ENCODE measurements at regions not wholly inside any gene's neighbourhood (a gene's known extent, or its start where the extent isn't known, plus 50 kb on each side); places are given as distances from the start of the nearest gene placed in this dataset.

GRCh38 chr13:67643516-67644055 is 413.4 kb upstream of the PCDH9 start:
- TF ChIP-seq CTCF (IDR thresholded peaks at IDR 0.05; ENCODE audit: low read depth, low read length), result no peak
- no peak overlapping the region for H3K4me3 ChIP-seq
- peak in 1 of 2 donors; percentile 10 for DNase-seq (ENCODE audit: low read depth in 1 of 2, low spot score in 1 of 2)
- H3K4me1 ChIP-seq (ENCODE audit: low read depth), result peaks cover 4% of the 10 kb centered on the region
- no peak overlapping the region for H3K27ac ChIP-seq
- no peaks in the 10 kb centered on the region for H3K36me3 ChIP-seq
- H3K9me3 ChIP-seq (ENCODE audit: low read depth), result no peaks in the 10 kb centered on the region
- H3K27me3 ChIP-seq, result no peaks in the 10 kb centered on the region

GRCh38 chr13:67642657-67643056 is 412.5 kb upstream of the PCDH9 start:
- TF ChIP-seq CTCF (IDR thresholded peaks at IDR 0.05; ENCODE audit: low read depth, low read length), result no peak
- no peak overlapping the region for H3K27ac ChIP-seq
- no peaks in the 10 kb centered on the region for H3K27me3 ChIP-seq
- peaks cover 4% of the 10 kb centered on the region for H3K4me1 ChIP-seq (ENCODE audit: low read depth)
- H3K36me3 ChIP-seq, result no peaks in the 10 kb centered on the region
- H3K4me3 ChIP-seq, result no peak overlapping the region
- H3K9me3 ChIP-seq (ENCODE audit: low read depth), result no peaks in the 10 kb centered on the region
- DNase-seq (ENCODE audit: low read depth in 1 of 2, low spot score in 1 of 2), result no peak

- Histone ChIP-seq H3K36me3 (no peaks in the 10 kb centered on the region), H3K27me3 (no peaks in the 10 kb centered on the region), H3K4me3 (no peak overlapping the region), H3K27ac (no peak overlapping the region), H3K9me3 (ENCODE audit: low read depth) (no peaks in the 10 kb centered on the region), H3K4me1 (ENCODE audit: low read depth) (no peaks in the 10 kb centered on the region)
- TF ChIP-seq CTCF (IDR thresholded peaks at IDR 0.05; ENCODE audit: low read depth, low read length), result no peak
- no peak for DNase-seq (ENCODE audit: low read depth in 1 of 2, low spot score in 1 of 2)
These were observed 405.6 kb upstream of the PCDH9 start for GRCh38 chr13:67635754-67636153.

GRCh38 chr13:67632590-67632989 is 402.5 kb upstream of the PCDH9 start:
- Histone ChIP-seq H3K27me3 (no peaks in the 10 kb centered on the region), H3K4me1 (ENCODE audit: low read depth) (no peaks in the 10 kb centered on the region), H3K4me3 (no peak overlapping the region), H3K9me3 (ENCODE audit: low read depth) (no peaks in the 10 kb centered on the region), H3K36me3 (no peaks in the 10 kb centered on the region), H3K27ac (no peak overlapping the region)
- no peak for DNase-seq (ENCODE audit: low read depth in 1 of 2, low spot score in 1 of 2)
- TF ChIP-seq CTCF (IDR thresholded peaks at IDR 0.05; ENCODE audit: low read depth, low read length), result no peak

GRCh38 chr13:67630640-67631039 is 400.5 kb upstream of the PCDH9 start:
- DNase-seq (ENCODE audit: low read depth in 1 of 2, low spot score in 1 of 2), result no peak
- TF ChIP-seq CTCF (IDR thresholded peaks at IDR 0.05; ENCODE audit: low read depth, low read length), result no peak
- H3K4me3 ChIP-seq, result no peak overlapping the region
- H3K27ac ChIP-seq, result no peak overlapping the region
- no peaks in the 10 kb centered on the region for H3K9me3 ChIP-seq (ENCODE audit: low read depth)
- H3K4me1 ChIP-seq (ENCODE audit: low read depth), result no peaks in the 10 kb centered on the region
- no peaks in the 10 kb centered on the region for H3K27me3 ChIP-seq
- no peaks in the 10 kb centered on the region for H3K36me3 ChIP-seq

- no peak for TF ChIP-seq CTCF (IDR thresholded peaks at IDR 0.05; ENCODE audit: low read depth, low read length)
- Histone ChIP-seq H3K4me1 (ENCODE audit: low read depth) (peaks cover 3% of the 10 kb centered on the region), H3K27me3 (no peaks in the 10 kb centered on the region), H3K36me3 (no peaks in the 10 kb centered on the region), H3K9me3 (ENCODE audit: low read depth) (no peaks in the 10 kb centered on the region), H3K27ac (no peak overlapping the region), H3K4me3 (no peak overlapping the region)
- no peak for DNase-seq (ENCODE audit: low read depth in 1 of 2, low spot score in 1 of 2)
These were observed 393.5 kb upstream of the PCDH9 start for GRCh38 chr13:67623630-67624029.
